CD4-positive, alpha-beta memory T cell (primary cell): ENCODE measurements at regions not wholly inside any gene's neighbourhood (a gene's known extent, or its start where the extent isn't known, plus 50 kb on each side); places are given as distances from the start of the nearest gene placed in this dataset.

Source experiments
- CTCF ChIA-PET: fragments of 350-600 bp; sonication (Branson Sonifier 250); formaldehyde crosslinking; loops from one replicate; lab custom pipeline; 2021; ENCODE audit warnings: inconsistent platforms; ENCODE audit not compliant: partially characterized antibody; lab: Charles Lee
- POLR2A ChIA-PET: fragments of 350-600 bp; sonication (Branson Sonifier 250); formaldehyde crosslinking; loops from one replicate; lab custom pipeline; 2021; ENCODE audit not compliant: partially characterized antibody; lab: Charles Lee
- DNase-seq, 5 donors: peaks; one replicate each; pipeline versions ENCODE4 v3.0.0 to v3.0.0-alpha.2; 2020 to 2022; ENCODE audit warnings: mixed read lengths in 1 of 5
- H3K27ac ChIP-seq: one replicate; pipeline ENCODE4 v1.7.0; 2013; ENCODE audit warnings: low read depth, low read length
- H3K27me3 ChIP-seq: 2 replicates; pipeline ENCODE4 v1.7.0; 2013; ENCODE audit warnings: mild to moderate bottlenecking, low read length, moderate library complexity; ENCODE audit not compliant: insufficient read depth
- H3K36me3 ChIP-seq: 2 replicates; pipeline ENCODE4 v1.7.0; 2013; ENCODE audit warnings: mild to moderate bottlenecking, low read length, moderate library complexity; ENCODE audit not compliant: insufficient read depth
- H3K4me1 ChIP-seq: 2 replicates; pipeline ENCODE4 v1.7.0; 2013; ENCODE audit warnings: mild to moderate bottlenecking, low read length, moderate library complexity; ENCODE audit not compliant: insufficient read depth
- H3K4me3 ChIP-seq, 2 donors: one replicate each; pipeline ENCODE4 v1.7.0; 2013; ENCODE audit warnings: low read length in 2 of 2, mild to moderate bottlenecking in 1 of 2
- H3K9me3 ChIP-seq, 2 donors: one replicate each; pipeline ENCODE4 v1.7.0; 2013; ENCODE audit warnings: low read length in 2 of 2, control low read depth in 1 of 2; ENCODE audit not compliant: control insufficient read depth in 1 of 2
- H3K27ac Mint-ChIP-seq, 7 donors: one replicate each; pipeline ENCODE4 v1.8.0; 2020 to 2021; ENCODE audit warnings: mixed read lengths in 7 of 7, mild to moderate bottlenecking in 6 of 7, inconsistent platforms in 3 of 7, moderate library complexity in 3 of 7
- H3K27me3 Mint-ChIP-seq, 2 donors: one replicate each; pipeline ENCODE4 v1.8.0; 2020 to 2021; ENCODE audit warnings: mixed read lengths in 2 of 2
- H3K36me3 Mint-ChIP-seq, 2 donors: one replicate each; pipeline ENCODE4 v1.8.0; 2020 to 2021; ENCODE audit warnings: mixed read lengths in 2 of 2, inconsistent platforms in 1 of 2, mild to moderate bottlenecking in 1 of 2
- H3K4me1 Mint-ChIP-seq, 4 donors: one replicate each; pipeline ENCODE4 v1.8.0; 2020 to 2021; ENCODE audit warnings: mixed read lengths in 4 of 4, mild to moderate bottlenecking in 1 of 4
- H3K4me3 Mint-ChIP-seq, 8 donors: one replicate each; pipeline ENCODE4 v1.8.0; 2020 to 2021; ENCODE audit warnings: mixed read lengths in 8 of 8, mild to moderate bottlenecking in 7 of 8, moderate library complexity in 6 of 8, inconsistent platforms in 3 of 8
- H3K9me3 Mint-ChIP-seq, 8 donors: one replicate each; pipeline ENCODE4 v1.8.0; 2020 to 2021; ENCODE audit warnings: mixed read lengths in 8 of 8, mild to moderate bottlenecking in 5 of 8, inconsistent platforms in 3 of 8, moderate library complexity in 1 of 8
- intact Hi-C: fragments of 100-400 bp; cut with micrococcal nuclease; formaldehyde crosslinking; loops from one replicate; pipeline ENCODE4 v1.15.1; 2023

GRCh38 chr13:106112191-106112590 is 423.3 kb downstream of the EFNB2 start:
- no peak for DNase-seq
- intact Hi-C loops: no loop called here
- H3K4me3 ChIP-seq: no peak overlapping the region

GRCh38 chr13:106110241-106110855 is 425.1 kb downstream of the EFNB2 start:
- Histone ChIP-seq H3K4me3 (no peak overlapping the region), H3K27me3 (no peaks in the 10 kb centered on the region), H3K36me3 (no peaks in the 10 kb centered on the region), H3K4me1 (no peaks in the 10 kb centered on the region), H3K9me3 (no peaks in the 10 kb centered on the region), H3K27ac (no peak overlapping the region)
- intact Hi-C loops: no loop called here
- ChIA-PET POLR2A (no interaction called here), CTCF (no interaction called here)
- no peak overlapping the region for H3K4me3 Mint-ChIP-seq
- no peak for DNase-seq
- H3K9me3 Mint-ChIP-seq: no peaks in the 10 kb centered on the region
- peaks cover 0 to 2% of the 10 kb centered on the region in 2 donors for H3K27me3 Mint-ChIP-seq
- H3K36me3 Mint-ChIP-seq: no peaks in the 10 kb centered on the region
- H3K4me1 Mint-ChIP-seq: no peaks in the 10 kb centered on the region
- H3K27ac Mint-ChIP-seq: no peak overlapping the region

More at GRCh38 chr13:106112191-106112590, 423.3 kb downstream of the EFNB2 start:
- ChIA-PET POLR2A (no interaction called here), CTCF (no interaction called here)
- Mint-ChIP-seq H3K27ac (no peak overlapping the region), H3K4me1 (no peaks in the 10 kb centered on the region), H3K27me3 (no peaks in the 10 kb centered on the region), H3K9me3 (no peaks in the 10 kb centered on the region), H3K36me3 (no peaks in the 10 kb centered on the region), H3K4me3 (no peak overlapping the region)
- Histone ChIP-seq H3K27ac (no peak overlapping the region), H3K9me3 (no peaks in the 10 kb centered on the region), H3K4me1 (no peaks in the 10 kb centered on the region), H3K36me3 (no peaks in the 10 kb centered on the region), H3K27me3 (no peaks in the 10 kb centered on the region)

GRCh38 chr13:106109391-106109791 is 426.1 kb downstream of the EFNB2 start:
- CTCF ChIA-PET: no interaction called here
- POLR2A ChIA-PET: no interaction called here
- Histone ChIP-seq H3K36me3 (no peaks in the 10 kb centered on the region), H3K4me3 (no peak overlapping the region), H3K27me3 (no peaks in the 10 kb centered on the region), H3K27ac (no peak overlapping the region), H3K4me1 (no peaks in the 10 kb centered on the region), H3K9me3 (no peaks in the 10 kb centered on the region)
- Mint-ChIP-seq H3K27ac (no peak overlapping the region), H3K4me3 (no peak overlapping the region), H3K36me3 (no peaks in the 10 kb centered on the region), H3K9me3 (peaks cover 0 to 2% (median 0%) of the 10 kb centered on the region in 8 donors), H3K27me3 (peaks cover 0 to 2% of the 10 kb centered on the region in 2 donors), H3K4me1 (no peaks in the 10 kb centered on the region)
- DNase-seq: no peak
- intact Hi-C loops: no loop called here

- no peak overlapping the region for H3K27ac Mint-ChIP-seq
- no peaks in the 10 kb centered on the region for H3K4me1 ChIP-seq
- H3K9me3 Mint-ChIP-seq: peaks cover 0 to 2% (median 0%) of the 10 kb centered on the region in 8 donors
- no peaks in the 10 kb centered on the region for H3K36me3 Mint-ChIP-seq
- no peaks in the 10 kb centered on the region for H3K9me3 ChIP-seq
- H3K27ac ChIP-seq: no peak overlapping the region
- H3K4me1 Mint-ChIP-seq: no peaks in the 10 kb centered on the region
- H3K4me3 ChIP-seq: no peak overlapping the region
- H3K27me3 Mint-ChIP-seq: peaks cover 0 to 2% of the 10 kb centered on the region in 2 donors
- intact Hi-C loops: no loop called here
- no peak overlapping the region for H3K4me3 Mint-ChIP-seq
- no peaks in the 10 kb centered on the region for H3K27me3 ChIP-seq
- ChIA-PET POLR2A (no interaction called here), CTCF (no interaction called here)
- H3K36me3 ChIP-seq: no peaks in the 10 kb centered on the region
- no peak for DNase-seq
Observed at GRCh38 chr13:106108346-106108745, 427.1 kb downstream of the EFNB2 start.

GRCh38 chr13:106107061-106107460 is 428.4 kb downstream of the EFNB2 start:
- POLR2A ChIA-PET: no interaction called here
- Histone ChIP-seq H3K4me1 (no peaks in the 10 kb centered on the region), H3K27me3 (no peaks in the 10 kb centered on the region), H3K4me3 (no peak overlapping the region), H3K27ac (no peak overlapping the region), H3K9me3 (no peaks in the 10 kb centered on the region), H3K36me3 (no peaks in the 10 kb centered on the region)
- no peak for DNase-seq
- H3K27me3 Mint-ChIP-seq: peaks cover 0 to 3% of the 10 kb centered on the region in 2 donors
- H3K36me3 Mint-ChIP-seq: no peaks in the 10 kb centered on the region
- intact Hi-C loops: no loop called here
- H3K4me3 Mint-ChIP-seq: no peak overlapping the region
- H3K4me1 Mint-ChIP-seq: no peaks in the 10 kb centered on the region
- CTCF ChIA-PET: no interaction called here
- no peak overlapping the region for H3K27ac Mint-ChIP-seq
- H3K9me3 Mint-ChIP-seq: peaks cover 0 to 2% (median 0%) of the 10 kb centered on the region in 8 donors

GRCh38 chr13:106105153-106105552 is 430.3 kb downstream of the EFNB2 start:
- no peaks in the 10 kb centered on the region for H3K4me1 ChIP-seq
- no peaks in the 10 kb centered on the region for H3K9me3 ChIP-seq
- POLR2A ChIA-PET: no interaction called here
- no peaks in the 10 kb centered on the region for H3K36me3 ChIP-seq
- intact Hi-C loops: no loop called here
- H3K27ac ChIP-seq: no peak overlapping the region
- H3K27me3 Mint-ChIP-seq: peaks cover 0 to 3% of the 10 kb centered on the region in 2 donors
- H3K27me3 ChIP-seq: no peaks in the 10 kb centered on the region
- H3K4me3 Mint-ChIP-seq: no peak overlapping the region
- no peak for DNase-seq
- no peak overlapping the region for H3K4me3 ChIP-seq
- no peaks in the 10 kb centered on the region for H3K36me3 Mint-ChIP-seq
- H3K9me3 Mint-ChIP-seq: peaks cover 0 to 2% (median 0%) of the 10 kb centered on the region in 8 donors
- CTCF ChIA-PET: no interaction called here
- no peaks in the 10 kb centered on the region for H3K4me1 Mint-ChIP-seq
- H3K27ac Mint-ChIP-seq: no peak overlapping the region

- ChIA-PET POLR2A (no interaction called here), CTCF (no interaction called here)
- Mint-ChIP-seq H3K4me3 (no peak overlapping the region), H3K36me3 (no peaks in the 10 kb centered on the region), H3K9me3 (peaks cover 0 to 2% (median 0%) of the 10 kb centered on the region in 8 donors), H3K27me3 (peaks cover 0 to 4% of the 10 kb centered on the region in 2 donors), H3K27ac (no peak overlapping the region), H3K4me1 (no peaks in the 10 kb centered on the region)
- no peak overlapping the region for H3K4me3 ChIP-seq
- no peak for DNase-seq
- H3K27me3 ChIP-seq: no peaks in the 10 kb centered on the region
- H3K36me3 ChIP-seq: no peaks in the 10 kb centered on the region
- no peaks in the 10 kb centered on the region for H3K9me3 ChIP-seq
- intact Hi-C loops: no loop called here
- no peak overlapping the region for H3K27ac ChIP-seq
- no peaks in the 10 kb centered on the region for H3K4me1 ChIP-seq
Observed at GRCh38 chr13:106104281-106104901, 431.1 kb downstream of the EFNB2 start.
